VCaP (cell line): ENCODE measurements at regions not wholly inside any gene's neighbourhood (a gene's known extent, or its start where the extent isn't known, plus 50 kb on each side); places are given as distances from the start of the nearest gene placed in this dataset.

Source experiments
- H3K27ac ChIP-seq: fragments of 450-650 bp; 2 replicates; pipeline ENCODE4 v1.5.1; 2017
- CTCF ChIP-seq: fragments of 450-650 bp; conservative IDR thresholded peaks from 2 replicates; pipeline ENCODE4 v1.5.1; 2017; ENCODE audit warnings: mild to moderate bottlenecking, moderate library complexity

GRCh38 chr7:98536803-98537202, 80.3 kb upstream of the NPTX2 start:
- TF ChIP-seq CTCF = no peak
- no peak overlapping the region for H3K27ac ChIP-seq

- H3K27ac ChIP-seq = no peak overlapping the region
- no peak for TF ChIP-seq CTCF
Observed at GRCh38 chr7:98534493-98534892, 82.6 kb upstream of the NPTX2 start.

GRCh38 chr7:98531717-98532116, 85.4 kb upstream of the NPTX2 start:
- no peak overlapping the region for H3K27ac ChIP-seq
- TF ChIP-seq CTCF = no peak

GRCh38 chr7:98528079-98528478, 89.0 kb upstream of the NPTX2 start:
- TF ChIP-seq CTCF = no peak
- no peak overlapping the region for H3K27ac ChIP-seq

- TF ChIP-seq CTCF = no peak
- H3K27ac ChIP-seq = no peak overlapping the region
Observed at GRCh38 chr7:98526059-98526458, 91.0 kb upstream of the NPTX2 start.

- no peak overlapping the region for H3K27ac ChIP-seq
- TF ChIP-seq CTCF = no peak
Observed at GRCh38 chr7:98521089-98521692, 95.9 kb upstream of the NPTX2 start.

- TF ChIP-seq CTCF = no peak
- no peak overlapping the region for H3K27ac ChIP-seq
Observed at GRCh38 chr7:98520356-98520951, 96.6 kb upstream of the NPTX2 start.
